SK-N-SH treated with all-trans-retinoic acid at 6 μM for 48 hours (cell line): ENCODE measurements at regions not wholly inside any gene's neighbourhood (a gene's known extent, or its start where the extent isn't known, plus 50 kb on each side); places are given as distances from the start of the nearest gene placed in this dataset.

ENCODE experiments used
- ISL1 ChIP-seq: fragments of 250-450 bp; sonication (Bioruptor Pico); IDR thresholded peaks from 2 replicates; pipeline ENCODE4 v2.1.2; 2022; ENCODE audit warnings: mild to moderate bottlenecking, moderate library complexity
- RARB ChIP-seq: fragments of 250-450 bp; sonication (Bioruptor Pico); IDR thresholded peaks from 2 replicates; pipeline ENCODE4 v1.8.0; 2021; ENCODE audit warnings: mild to moderate bottlenecking, moderate library complexity
- TOX ChIP-seq: fragments of 250-450 bp; sonication (Bioruptor Pico); IDR thresholded peaks from 2 replicates; pipeline ENCODE4 v1.8.0; 2021; ENCODE audit warnings: mild to moderate bottlenecking, moderate library complexity, borderline replicate concordance
- ZFP3 ChIP-seq: fragments of 250-450 bp; sonication (Bioruptor Pico); IDR thresholded peaks from 2 replicates; pipeline ENCODE4 v1.5.0; 2020; ENCODE audit warnings: mild to moderate bottlenecking, moderate library complexity
- ZFP30 ChIP-seq: fragments of 450-650 bp; formaldehyde crosslinking; IDR thresholded peaks from 2 replicates; pipeline ENCODE4 v1.5.0; 2022; ENCODE audit warnings: mild to moderate bottlenecking, moderate library complexity
- ZNF70 ChIP-seq: fragments of 450-650 bp; formaldehyde crosslinking; IDR thresholded peaks from 2 replicates; pipeline ENCODE4 v1.5.0; 2020; ENCODE audit warnings: mild to moderate bottlenecking, moderate library complexity
- TF ChIP-seq, protein P1 (sequence below): fragments of 250-450 bp; sonication (Bioruptor Pico); IDR thresholded peaks from 2 replicates; pipeline ENCODE4 v1.8.0; 2020; ENCODE audit warnings: mild to moderate bottlenecking, moderate library complexity, borderline replicate concordance

DNA sequence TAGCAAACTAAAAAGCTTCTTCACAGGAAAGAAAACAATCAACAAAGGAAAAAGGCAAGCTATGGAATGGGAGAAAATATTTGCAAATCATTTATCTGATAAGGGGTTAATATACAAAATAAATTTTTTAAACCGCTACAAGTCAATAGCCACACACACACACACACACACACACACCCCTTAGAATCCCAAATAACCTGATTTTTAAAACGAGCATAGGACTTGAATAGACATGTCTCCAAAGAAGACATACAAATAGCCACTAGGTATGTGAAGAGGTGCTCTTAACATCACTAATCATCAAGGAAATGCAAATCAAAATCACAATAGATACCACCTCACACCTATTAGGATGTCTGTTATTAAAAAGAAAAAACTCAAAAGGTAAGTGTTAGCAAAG, 187.7 kb downstream of the TRIM27 start:
- TF ChIP-seq, protein P1, sequence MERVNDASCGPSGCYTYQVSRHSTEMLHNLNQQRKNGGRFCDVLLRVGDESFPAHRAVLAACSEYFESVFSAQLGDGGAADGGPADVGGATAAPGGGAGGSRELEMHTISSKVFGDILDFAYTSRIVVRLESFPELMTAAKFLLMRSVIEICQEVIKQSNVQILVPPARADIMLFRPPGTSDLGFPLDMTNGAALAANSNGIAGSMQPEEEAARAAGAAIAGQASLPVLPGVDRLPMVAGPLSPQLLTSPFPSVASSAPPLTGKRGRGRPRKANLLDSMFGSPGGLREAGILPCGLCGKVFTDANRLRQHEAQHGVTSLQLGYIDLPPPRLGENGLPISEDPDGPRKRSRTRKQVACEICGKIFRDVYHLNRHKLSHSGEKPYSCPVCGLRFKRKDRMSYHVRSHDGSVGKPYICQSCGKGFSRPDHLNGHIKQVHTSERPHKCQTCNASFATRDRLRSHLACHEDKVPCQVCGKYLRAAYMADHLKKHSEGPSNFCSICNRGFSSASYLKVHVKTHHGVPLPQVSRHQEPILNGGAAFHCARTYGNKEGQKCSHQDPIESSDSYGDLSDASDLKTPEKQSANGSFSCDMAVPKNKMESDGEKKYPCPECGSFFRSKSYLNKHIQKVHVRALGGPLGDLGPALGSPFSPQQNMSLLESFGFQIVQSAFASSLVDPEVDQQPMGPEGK (CRISPR knock-in tag) = no peak
- TF ChIP-seq ZFP3 (CRISPR knock-in tag) = no peak
- no peak for TF ChIP-seq ZFP30
- no peak for TF ChIP-seq RARB
- TF ChIP-seq TOX (CRISPR knock-in tag) = no peak
- TF ChIP-seq ZNF70 (CRISPR knock-in tag) = no peak
- TF ChIP-seq ISL1 (CRISPR knock-in tag) = no peak
